ENCODE measurements at regions not wholly inside any gene's neighbourhood (a gene's known extent, or its start where the extent isn't known, plus 50 kb on each side); places are given as distances from the start of the nearest gene placed in this dataset.

DNA sequence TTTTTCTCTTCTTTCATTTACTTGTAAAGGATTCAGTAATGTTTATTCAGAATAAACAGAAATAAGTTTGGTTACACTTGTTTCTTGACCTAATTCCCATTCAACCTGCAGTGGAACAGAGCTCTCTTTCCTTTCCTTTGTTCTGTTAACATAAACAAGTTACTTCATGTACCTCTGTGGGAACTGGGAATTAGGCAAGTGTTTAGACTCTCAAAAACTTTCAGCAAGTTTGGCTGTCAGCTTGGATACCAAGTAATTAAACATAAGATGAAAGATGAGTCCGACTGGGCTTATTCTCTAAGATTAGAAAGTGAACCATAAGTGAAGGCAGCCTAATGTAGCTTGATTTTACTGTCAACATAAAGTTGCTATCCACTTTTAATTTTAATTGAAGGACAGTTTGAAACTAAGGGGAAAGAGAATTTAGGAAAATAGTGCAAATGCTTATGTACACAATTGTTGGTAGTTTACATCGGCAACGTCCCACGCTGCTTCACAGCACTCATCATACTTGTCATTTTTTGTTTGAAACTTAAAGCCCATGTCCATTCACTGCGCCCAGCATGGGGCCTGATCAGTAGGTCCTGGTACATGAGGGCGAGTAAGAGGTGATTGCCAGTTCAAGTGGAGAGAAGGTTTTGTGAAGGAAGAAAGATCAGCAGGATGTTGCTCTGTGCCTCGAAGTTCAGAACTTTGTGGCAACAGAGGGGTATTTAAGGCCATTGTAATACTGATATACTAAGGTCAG is 113.0 kb downstream of the PLEKHG1 start:
- TF ChIP-seq, protein P1, sequence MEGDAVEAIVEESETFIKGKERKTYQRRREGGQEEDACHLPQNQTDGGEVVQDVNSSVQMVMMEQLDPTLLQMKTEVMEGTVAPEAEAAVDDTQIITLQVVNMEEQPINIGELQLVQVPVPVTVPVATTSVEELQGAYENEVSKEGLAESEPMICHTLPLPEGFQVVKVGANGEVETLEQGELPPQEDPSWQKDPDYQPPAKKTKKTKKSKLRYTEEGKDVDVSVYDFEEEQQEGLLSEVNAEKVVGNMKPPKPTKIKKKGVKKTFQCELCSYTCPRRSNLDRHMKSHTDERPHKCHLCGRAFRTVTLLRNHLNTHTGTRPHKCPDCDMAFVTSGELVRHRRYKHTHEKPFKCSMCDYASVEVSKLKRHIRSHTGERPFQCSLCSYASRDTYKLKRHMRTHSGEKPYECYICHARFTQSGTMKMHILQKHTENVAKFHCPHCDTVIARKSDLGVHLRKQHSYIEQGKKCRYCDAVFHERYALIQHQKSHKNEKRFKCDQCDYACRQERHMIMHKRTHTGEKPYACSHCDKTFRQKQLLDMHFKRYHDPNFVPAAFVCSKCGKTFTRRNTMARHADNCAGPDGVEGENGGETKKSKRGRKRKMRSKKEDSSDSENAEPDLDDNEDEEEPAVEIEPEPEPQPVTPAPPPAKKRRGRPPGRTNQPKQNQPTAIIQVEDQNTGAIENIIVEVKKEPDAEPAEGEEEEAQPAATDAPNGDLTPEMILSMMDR (IDR thresholded peaks at IDR 0.05) = no peak
- TF ChIP-seq POLR2A (IDR thresholded peaks at IDR 0.05) = no peak
